NCI-H1694 (cell line): ENCODE measurements at regions not wholly inside any gene's neighbourhood (a gene's known extent, or its start where the extent isn't known, plus 50 kb on each side); places are given as distances from the start of the nearest gene placed in this dataset.
"Not testable (repeated sequence)": the region's sequence is repeated elsewhere in the genome, so short reads cannot be mapped to it uniquely, and the experiment has no call there.

Experiments
- DNase-seq: peaks from one replicate; lab custom pipeline; 2025; lab: John Stamatoyannopoulos, UW

DNA sequence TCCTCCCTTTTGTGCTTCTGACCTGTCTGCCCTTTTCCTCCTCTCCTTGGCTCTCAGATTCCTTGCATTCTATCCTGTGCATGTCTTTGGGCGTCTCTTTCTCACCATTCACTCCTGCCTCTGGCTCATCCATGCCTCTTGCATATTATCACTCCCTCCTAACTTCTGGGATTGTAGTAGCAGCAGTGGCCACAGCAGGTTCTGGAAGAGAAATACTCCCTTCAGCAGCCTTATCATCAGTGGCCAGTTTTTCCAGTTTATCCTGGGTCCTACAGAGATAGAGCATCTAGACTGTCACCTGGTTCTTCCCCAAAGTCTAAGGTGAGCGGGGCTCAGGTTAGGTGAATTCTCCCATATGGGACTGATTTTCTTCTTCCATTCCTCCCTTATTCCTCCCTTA is 354.0 kb upstream of the CCL2 start:
- DNase-seq, result no peak

DNA sequence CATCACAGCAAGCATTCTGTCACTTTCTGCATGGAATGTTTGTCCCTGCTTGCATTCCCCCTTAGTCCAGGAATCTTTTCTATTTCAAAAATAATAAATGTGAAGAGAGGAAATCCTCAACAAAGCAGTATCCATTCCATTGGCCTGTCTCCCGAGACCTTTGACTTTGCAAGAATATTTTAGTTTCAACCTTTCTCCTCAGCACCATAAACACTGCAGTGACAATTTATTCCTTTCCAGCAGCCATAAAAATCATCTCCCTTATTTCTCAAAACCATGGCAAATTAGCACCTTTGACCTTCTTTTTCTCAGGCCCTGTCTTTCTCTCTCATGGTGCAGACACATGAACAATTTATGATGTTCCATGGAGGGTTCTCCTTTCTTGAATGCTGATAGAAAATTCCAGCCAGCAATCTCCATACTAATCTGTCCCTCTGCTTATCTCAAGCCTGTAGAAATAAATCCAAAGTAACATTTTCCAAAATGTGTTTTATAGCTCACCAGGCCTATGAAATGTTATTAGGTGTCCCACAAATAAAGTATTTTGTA is 352.1 kb upstream of the CCL2 start:
- DNase-seq, result no peak

DNA sequence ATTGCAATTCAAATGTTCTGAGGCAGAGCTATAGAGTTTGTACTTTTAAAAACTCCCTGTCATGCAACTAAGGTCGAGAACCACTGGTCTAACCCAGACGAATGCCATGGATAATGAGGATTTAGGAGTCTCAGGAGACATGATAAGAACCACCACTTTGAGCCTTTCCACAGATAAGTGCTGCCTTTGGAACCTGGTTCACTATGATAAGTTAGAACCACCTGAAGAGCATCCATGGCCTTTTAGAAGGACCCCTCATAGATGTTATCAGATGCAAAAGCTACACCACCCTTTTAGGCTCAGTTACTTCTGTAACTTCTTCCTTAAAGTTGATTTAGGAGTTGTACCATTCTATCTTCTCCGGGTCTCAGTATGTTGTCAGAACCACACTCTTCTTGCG is 350.6 kb upstream of the CCL2 start:
- DNase-seq, result no peak

DNA sequence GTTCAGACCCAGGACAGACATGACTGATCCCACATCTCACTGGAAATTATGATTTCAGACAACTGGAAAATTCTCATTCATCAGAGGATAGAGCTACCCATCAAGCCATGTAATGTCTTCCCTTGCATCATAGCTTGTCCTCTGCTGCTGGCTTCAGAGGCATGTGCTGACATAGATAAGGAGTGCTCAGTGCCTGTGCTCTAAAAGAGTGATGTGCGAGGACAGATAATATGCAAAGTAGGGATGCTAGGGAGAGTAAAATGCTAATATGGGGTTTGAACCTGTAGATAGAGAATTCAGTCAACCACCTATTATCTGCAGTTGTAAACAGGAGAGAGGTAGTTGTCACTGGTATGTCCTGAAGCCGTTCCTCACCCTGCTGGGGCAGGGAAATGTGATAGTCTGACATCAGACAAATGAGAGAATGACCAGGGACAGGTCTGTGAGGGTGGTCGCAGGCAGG is 349.7 kb upstream of the CCL2 start:
- no peak for DNase-seq

DNA sequence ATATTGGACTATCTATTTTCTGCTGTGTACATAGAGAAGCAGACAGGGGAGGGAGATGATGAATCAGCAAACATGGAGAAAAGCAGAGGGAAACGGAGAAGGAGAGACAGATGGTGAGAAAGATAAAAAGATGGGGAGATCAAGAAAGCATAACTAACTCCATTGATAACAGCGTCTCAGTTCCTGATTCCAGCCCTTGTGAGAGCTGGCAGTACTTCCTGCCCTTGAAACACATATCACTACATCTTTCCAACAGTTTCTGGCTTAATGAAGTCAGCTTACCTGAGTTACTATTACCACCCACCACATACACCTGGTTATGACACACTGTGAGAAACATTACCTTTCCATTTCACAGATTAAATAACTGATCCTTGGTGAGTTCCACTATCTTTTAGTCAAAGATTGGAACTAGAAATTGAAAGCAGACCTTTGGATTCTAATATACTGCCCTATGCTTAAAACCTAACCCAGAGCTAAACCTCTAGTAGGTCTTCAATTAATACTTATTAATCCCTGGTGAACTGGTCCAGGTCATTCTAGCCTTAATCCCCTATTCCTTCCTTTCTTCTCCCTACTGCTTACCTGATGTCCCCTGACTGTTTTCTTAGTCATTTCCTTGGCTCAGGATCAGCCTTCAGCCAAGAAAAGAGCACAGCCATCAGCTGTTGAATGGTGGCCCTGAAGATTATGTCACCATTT is 346.6 kb upstream of the CCL2 start:
- no peak for DNase-seq

DNA sequence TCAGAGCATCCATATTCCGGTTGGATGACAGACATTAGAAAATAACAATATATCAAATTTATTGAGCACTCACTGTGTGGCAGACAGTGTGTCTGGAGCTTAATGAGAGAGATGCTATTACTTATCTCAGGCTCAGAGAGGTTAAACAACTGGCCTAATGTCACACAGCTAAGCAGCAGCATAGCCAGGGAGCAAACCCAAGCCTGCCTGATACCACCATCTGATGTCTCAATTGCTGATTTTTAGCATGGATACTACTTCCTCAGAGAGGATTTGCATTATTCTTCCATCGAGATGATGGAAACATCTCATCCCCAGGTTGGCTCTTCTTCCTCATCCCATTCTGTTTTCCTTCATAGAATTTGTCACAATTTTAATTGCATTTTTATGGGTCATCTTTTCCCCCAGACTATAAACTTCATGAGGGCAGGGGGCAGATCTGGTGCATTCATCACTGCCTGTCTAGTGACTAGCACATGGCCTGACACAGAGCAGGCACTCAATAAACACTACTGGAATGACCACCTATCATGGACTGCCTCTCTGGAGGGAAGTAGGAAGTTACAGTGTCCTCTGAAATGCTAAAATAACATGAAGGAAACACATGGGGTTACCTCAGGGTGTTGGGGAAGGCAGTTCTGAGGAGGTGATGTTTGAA is 344.8 kb upstream of the CCL2 start:
- no peak for DNase-seq

DNA sequence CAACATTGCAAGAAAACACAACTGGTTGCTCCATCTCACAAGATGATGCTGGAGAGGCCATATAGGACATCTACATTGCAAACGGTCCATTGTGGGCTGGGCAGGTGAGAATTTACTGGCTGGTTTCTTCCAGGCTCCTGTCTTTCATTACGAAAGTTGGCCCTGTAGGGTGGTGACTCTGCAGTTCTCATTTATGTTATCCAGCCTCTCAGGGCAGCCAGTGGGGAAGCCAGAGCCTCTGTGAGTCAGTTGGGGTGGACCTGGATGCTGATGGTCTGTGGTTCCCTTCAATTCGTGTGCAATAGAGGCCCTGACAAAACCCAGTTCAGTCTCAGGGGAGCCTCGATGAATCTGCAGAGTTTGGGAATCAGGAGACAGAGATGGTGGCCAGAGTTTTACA is 341.0 kb upstream of the CCL2 start:
- no peak for DNase-seq

DNA sequence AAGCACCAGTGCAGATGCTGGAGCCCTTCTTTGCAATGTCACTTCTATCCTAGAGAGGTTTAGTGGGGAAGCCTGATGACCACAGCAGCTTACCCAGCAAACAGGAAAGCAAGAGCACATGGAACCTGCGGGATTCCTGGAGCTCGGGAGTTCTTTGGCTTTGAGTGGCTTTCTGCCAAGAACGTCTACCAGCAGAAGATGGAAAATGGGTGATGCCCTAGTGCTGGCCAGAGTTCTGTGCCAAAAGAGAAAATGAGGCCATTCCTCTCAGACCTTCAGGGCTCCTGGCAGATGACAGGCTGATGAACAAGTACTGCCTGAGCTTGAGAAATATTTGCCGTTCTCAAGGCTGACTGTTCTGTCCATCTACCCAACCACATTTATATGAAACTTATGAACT is 332.1 kb upstream of the CCL2 start:
- DNase-seq, result no peak

DNA sequence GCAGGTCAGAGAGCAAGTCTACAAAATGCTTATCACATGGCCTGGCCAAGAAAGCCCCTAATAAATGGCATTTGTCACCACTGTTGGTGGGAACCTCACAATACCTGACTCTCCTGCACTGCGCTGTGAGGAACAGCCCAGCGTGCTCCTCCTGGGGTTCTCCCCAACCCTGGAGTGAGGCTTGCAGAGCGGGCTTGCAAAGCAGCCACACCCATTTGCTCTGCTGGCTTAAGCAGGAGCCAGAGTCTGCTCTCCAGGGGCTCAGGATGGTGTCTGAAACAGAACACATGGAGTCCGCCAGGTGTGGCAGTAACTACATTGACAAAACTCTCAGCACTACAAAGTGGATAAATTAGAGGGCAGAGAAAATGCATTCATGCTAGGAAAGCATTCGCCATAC is 331.0 kb upstream of the CCL2 start:
- DNase-seq, result no peak

DNA sequence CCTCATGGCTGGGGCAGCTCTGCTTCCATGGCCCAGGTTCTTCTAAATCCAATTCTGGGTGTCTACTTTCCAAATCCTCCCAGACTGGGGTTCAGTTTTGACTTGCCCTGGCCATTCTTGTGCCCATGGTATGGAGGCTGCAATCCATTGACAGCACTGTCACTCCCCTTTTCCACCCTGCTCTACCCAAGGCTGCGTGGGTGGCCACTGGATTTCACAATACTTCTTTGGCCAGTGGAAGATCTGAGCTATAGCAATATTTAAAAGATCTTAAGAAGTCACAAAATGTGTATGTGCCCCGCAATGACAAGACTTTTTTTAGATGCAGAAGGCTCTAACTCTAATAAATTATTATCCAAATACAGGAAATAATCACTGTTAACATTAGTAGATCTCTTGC is 329.4 kb upstream of the CCL2 start:
- DNase-seq, result no peak

DNA sequence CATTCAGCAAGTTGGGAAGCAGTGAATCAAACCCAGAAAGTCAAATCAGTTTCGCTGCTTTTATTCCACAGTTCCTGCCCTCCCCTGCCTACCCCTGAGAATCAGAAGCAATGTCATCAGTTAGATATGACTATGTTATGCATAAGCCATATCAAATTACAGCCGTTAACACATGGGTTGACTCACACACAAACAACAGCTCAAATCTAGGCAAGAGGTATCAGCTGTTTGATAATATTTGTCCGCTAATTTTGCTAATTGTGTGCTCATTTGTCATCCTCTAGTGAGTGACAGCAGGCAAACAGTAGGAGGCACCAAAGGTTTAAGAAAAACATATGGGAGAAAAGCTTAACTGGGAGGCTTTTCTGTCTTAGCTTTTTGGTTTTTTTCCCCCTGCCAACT is 327.4 kb upstream of the CCL2 start:
- DNase-seq, result peak; percentile 70

DNA sequence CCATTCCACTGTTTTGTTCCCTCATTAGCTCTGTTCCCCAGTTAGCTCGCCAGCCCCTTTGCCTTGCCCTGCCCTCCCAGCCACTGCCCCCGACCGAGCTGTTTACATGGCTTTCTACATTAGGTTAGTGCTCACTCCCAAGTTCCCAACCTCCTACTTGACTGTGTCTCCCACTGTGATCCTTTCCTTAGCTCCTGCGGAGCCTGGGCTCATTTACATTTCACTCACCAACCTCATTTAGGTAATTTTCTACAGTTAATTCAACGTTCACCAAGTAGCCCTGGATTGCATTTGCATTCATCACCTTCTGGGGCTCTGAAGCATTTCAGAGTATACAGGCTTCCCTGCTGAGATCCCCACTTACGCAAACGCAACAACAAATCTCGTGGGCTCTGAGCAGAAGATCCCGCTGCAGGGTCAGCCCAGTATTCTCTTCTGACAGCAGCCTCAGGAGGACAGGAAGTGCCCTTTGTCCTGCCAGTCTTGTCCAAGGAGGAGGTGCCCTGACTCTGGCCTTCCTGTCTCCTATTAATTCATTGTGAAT is 325.8 kb upstream of the CCL2 start:
- DNase-seq, result no peak

DNA sequence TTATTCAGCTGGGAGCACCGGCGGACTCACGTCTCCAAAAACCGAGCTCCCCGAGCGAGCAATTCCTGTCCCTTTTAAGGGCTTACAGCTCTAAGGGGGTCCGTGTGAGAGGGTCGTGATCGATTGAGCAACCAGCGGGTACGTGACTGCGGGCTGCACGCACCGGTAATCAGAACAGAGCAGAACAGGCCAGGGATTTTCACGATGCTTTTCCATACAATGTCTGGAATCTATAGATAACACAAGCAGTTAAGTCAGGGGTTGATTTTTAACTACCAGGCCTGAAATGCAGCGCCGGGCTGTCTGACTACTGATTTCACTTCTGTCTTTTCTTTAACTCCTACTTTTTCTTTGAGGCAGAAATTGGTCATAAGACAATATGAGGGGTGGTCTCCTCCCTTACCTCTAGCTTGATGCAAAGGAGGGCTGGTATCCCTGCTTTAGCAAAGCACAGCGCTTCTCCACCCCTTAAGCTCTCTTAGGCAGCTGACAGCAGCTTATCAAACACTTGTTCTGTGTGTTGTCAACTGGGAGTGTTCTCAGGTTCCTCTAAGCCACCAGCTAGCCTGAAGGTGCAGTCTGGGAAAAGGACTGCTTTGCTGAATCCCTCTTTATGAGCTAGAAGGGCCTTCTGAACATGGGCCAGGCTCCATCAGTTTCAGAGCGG is 323.8 kb upstream of the CCL2 start:
- not testable (repeated sequence) for DNase-seq

DNA sequence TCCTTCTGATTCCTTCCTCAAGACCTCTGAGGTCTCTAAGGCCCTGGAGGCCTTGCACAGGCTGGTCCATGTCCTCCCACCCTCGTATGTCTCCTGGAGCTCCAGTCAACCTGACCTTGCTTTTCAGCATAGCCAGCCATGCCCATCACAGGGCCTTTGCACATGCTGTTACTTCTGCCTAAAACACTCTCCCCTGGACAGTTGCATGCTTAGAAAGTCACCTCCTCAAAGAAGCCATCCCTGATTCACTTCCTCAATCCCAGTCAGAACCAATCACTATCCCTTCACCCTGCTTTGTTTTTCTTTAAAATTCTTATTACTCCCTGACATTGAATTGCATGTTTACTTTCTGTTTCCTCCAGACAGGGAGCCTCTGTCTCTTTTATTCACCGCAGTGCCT is 322.1 kb upstream of the CCL2 start:
- no peak for DNase-seq

DNA sequence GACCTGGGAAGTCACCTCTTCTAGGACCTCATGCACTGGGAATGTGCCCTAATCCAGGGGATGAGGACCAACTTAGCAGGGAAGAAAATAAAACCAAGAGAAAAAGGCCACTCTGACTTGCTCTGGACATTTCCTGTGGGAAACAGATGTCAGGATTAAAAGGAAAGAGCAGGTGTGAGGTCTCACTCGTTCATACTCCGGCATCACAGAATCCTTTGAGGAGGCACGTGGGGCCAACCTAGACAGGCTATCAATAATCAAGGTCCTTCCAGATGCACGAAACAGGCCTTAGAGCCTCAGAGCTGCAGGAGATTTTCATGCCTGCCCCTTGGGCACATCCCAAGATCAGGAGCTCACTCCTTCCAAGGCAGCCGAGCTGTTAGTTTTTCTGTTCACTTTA is 321.5 kb upstream of the CCL2 start:
- DNase-seq, result no peak

DNA sequence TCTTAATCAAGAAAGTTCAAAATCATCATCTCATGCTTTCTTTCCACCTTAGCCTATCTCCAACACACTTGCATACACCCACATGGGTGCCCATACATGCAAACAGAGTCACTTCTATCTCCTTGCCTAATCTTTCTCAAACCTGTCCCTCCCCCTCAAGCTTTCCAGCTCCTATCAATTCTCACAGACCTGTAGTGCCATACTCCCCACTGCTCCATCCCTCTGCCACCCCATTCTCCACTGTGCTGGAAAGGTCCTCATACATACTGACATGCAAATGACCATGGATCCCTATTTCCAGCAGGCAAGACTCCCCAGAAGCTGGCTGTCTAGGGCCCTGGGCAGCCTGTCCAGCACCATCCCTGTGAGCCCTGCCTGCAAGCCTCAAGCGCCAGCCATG is 320.4 kb upstream of the CCL2 start:
- DNase-seq, result no peak

DNA sequence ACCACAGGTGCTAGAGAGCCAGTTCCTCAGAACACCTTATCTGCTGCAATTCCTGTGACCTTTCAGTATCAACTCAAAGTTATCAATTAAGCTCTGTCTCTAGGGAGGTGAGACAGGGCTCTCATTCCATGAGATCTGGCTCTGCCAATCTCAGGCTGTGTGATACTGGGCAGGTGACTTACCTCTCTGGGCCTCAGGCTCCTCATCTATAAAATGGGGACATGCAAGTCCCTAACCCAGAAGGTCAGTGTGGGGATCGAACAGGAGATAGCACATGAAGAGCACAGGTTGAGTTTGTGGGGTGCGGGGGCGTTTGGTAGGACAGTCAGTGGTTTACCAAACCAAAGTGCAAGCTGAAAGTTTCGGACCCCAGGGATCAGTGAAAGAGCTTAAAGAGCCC is 319.3 kb upstream of the CCL2 start:
- no peak for DNase-seq

DNA sequence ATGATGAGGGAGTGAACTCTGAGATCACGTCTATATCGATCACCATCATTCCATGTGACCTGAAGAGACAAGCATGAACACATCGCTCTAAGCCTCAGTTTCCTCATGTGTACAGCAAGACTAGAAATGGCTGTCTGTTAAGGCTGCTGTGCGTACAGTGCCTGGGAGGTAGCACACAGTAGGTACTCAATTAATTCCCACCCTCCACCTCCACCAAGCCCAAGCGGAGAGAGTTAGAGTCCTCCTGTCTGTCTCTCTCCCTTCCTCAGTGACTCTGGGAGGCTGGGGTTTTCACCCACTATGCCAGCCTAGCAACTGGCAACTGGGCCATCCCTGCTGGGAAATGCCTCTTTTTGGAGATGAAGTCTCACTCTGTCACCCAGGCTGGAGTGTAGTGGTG is 318.3 kb upstream of the CCL2 start:
- no peak for DNase-seq

DNA sequence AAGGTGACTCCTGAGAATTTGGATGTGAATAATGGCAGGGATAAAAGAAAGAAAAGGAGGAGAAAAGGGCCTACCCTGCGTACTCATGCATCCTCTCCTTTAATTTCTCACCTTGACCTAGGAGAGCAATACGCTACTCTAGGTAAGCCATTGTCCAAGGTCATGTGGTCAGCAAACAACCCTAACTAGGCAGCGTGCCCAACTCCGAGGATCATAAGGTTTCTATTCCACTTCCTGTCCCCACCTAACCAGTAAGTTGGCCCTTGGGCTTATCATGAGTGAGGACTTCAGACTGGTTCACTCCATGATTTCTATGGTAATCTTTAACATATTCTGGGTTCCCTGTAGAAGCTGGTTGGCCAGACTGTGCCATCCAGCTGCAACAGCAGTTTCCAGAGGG is 315.1 kb upstream of the CCL2 start:
- no peak for DNase-seq

DNA sequence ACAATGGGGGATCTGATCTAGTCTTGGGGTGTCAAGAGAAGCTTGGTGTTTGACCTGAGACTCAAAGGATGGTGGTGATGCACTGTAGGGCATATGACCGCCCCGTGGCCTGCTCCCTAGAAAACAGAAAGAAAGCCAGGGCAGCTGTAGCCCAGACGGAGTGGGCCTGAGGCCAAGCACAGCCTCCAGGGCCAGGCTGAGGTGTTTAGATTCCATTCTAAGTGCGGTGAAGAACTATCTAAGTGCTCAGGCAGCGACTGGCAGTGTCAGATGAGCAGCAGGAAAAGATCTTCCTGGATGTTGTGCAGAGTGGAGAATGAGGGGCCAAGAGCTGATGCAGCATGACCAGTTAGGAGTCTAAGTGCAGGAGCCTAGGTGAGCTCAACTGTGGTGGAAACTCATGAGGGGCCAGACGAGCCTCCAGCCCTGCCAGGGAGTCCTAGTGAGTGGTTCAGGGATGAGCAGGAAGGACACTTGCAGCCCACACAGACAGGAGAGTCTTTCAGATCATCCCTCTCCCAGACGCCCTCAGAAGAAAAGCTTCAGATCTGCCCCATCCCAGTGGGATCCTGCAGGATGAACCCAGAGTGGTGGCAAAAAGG is 314.2 kb upstream of the CCL2 start:
- no peak for DNase-seq

DNA sequence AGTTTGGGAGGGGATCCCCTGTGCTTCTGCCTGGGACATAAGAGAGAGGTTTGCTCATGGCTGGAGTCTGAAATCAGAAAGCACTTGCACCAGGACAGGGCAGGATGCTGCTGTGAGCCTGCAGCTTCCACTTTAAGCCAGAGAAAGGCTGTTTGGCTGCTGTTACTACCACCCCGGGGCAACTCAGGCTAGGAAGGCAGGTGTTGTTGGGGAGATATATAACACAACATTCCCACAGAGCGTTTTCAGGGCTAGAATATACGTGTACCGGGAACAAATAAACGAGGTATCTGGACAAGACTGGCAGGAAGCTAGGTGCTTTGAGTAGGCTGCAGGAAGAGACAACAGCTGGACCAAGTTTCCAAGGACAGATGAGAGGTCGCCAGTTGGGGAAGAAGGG is 313.3 kb upstream of the CCL2 start:
- DNase-seq, result no peak

DNA sequence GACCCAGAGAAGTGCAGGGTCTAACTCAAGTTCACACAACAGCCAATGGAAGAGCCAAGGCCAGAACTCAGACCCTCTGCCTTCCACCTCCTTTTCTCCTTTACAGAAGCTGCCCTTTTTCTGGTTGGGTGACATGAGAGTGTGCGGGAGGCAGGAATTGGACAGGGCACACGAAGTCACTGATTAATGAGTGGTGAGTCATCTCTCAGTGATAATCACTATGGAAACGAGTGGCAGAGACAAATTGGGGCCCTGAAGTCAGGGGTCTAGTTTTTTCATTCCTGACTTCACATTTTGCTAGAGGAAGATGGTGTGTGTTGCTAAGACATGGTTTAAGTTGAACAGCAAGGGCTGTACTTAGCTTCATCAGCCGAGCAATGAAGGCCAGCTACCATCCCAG is 312.7 kb upstream of the CCL2 start:
- no peak for DNase-seq

DNA sequence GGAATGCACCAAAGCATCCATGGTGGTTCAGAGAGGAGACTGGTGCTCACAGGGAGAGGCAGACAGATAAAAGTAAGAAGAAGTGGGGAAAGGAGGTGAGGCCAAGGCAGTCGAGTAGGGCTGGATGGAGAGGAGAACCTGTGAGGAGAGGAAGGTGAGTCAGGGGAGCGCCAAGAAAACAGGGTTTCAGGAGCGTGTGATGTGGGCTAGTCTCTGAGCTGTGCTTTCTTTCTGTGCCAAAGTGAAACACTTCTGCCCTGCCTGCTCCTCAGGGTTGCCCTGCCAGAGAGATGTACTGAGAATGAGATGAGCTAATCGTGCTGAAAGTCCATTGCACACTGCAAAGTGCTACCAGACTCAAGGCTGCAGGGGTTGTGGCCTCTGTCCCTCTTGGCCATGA is 310.7 kb upstream of the CCL2 start:
- DNase-seq, result no peak
